ENCODE measurements at regions not wholly inside any gene's neighbourhood (a gene's known extent, or its start where the extent isn't known, plus 50 kb on each side); places are given as distances from the start of the nearest gene placed in this dataset.

DNA sequence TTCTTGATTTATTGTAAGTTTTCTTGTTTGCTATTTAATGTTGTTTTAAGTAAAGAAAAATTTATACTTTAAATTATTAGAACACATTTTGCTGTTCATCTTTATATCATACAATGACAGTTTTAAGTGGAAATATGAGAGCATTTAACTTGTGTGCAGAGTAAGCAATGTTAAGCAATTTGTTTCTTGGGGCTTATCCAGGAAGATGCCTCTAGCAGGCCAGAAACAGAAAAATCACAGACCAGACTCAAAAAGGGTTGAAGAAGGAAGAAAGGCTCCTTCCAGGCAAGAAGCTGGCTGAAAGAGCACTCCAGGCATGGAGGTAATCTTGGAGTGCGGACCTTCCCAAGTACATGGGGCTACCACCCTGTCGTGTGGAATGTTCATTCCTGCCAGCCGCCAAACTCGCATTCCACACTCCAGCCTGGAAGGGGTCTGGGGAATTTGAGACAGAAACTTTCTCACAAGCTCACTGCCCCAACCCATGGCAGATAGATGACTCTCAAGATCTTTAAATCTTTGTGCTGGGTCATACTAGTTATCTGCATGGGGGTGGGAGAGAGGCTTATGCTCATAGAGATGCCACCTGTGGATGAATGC lies 1521.3 kb upstream of the AGA start:
- TF ChIP-seq YY1 (IDR thresholded peaks at IDR 0.05; ENCODE audit: insufficient read depth, insufficient read length) (no peak), SUZ12 (IDR thresholded peaks at IDR 0.05; ENCODE audit: extremely low read depth, insufficient read depth, insufficient read length) (no peak), ZNF274 (IDR thresholded peaks at IDR 0.05; ENCODE audit: low read depth, low read length) (no peak)

Data from NT2/D1 (cell line).